ENCODE measurements at regions not wholly inside any gene's neighbourhood (a gene's known extent, or its start where the extent isn't known, plus 50 kb on each side); places are given as distances from the start of the nearest gene placed in this dataset.

- H3K9me3 ChIP-seq (ENCODE audit: insufficient read depth in 2 of 2, low read depth in 1 of 2, low read length in 1 of 2): no peaks in the 10 kb centered on the region
- H3K14ac ChIP-seq (ENCODE audit: insufficient read length): no peak overlapping the region
- CTCF ChIA-PET (ENCODE audit: partially characterized antibody): no interaction called here
- no peak for TF ChIP-seq POU5F1 (IDR thresholded peaks at IDR 0.05; ENCODE audit: low read depth, low read length)
- no peak for TF ChIP-seq YY1 (IDR thresholded peaks at IDR 0.05; ENCODE audit: low read depth, low read length)
- no peak for TF ChIP-seq BCL11A (IDR thresholded peaks at IDR 0.05; ENCODE audit: low read depth in 2 of 2, low read length in 2 of 2)
- no peak for TF ChIP-seq RXRA (IDR thresholded peaks at IDR 0.05; ENCODE audit: insufficient read depth, low read depth, low read length)
- TF ChIP-seq KDM5A (IDR thresholded peaks at IDR 0.05; ENCODE audit: low read length): no peak
- TF ChIP-seq CEBPB (IDR thresholded peaks at IDR 0.05; ENCODE audit: low read depth, low read length): no peak
- TF ChIP-seq SIX5 (IDR thresholded peaks at IDR 0.05; ENCODE audit: low read depth, low read length): no peak
- TF ChIP-seq, protein P1, sequence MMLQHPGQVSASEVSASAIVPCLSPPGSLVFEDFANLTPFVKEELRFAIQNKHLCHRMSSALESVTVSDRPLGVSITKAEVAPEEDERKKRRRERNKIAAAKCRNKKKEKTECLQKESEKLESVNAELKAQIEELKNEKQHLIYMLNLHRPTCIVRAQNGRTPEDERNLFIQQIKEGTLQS (IDR thresholded peaks at IDR 0.05; ENCODE audit: insufficient read depth, low read depth, low read length): no peak
- TF ChIP-seq CHD1 (IDR thresholded peaks at IDR 0.05; ENCODE audit: low read depth, low read length): no peak
- TF ChIP-seq TAF1 (IDR thresholded peaks at IDR 0.05; ENCODE audit: low read depth, low read length): no peak
- TF ChIP-seq HDAC6 (IDR thresholded peaks at IDR 0.05; ENCODE audit: low read depth, low read length): no peak
- TF ChIP-seq KDM1A (IDR thresholded peaks at IDR 0.05; ENCODE audit: borderline replicate concordance, low read length): no peak
- TF ChIP-seq, protein P2, sequence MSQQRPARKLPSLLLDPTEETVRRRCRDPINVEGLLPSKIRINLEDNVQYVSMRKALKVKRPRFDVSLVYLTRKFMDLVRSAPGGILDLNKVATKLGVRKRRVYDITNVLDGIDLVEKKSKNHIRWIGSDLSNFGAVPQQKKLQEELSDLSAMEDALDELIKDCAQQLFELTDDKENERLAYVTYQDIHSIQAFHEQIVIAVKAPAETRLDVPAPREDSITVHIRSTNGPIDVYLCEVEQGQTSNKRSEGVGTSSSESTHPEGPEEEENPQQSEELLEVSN (IDR thresholded peaks at IDR 0.05): no peak
- no peak for TF ChIP-seq JUND (IDR thresholded peaks at IDR 0.05; ENCODE audit: low read length)
- TF ChIP-seq MAX (IDR thresholded peaks at IDR 0.05): no peak
Observed at GRCh38 chr18:39959839-39960238, 1995.2 kb upstream of the PIK3C3 start.

More at GRCh38 chr18:39959839-39960238, 1995.2 kb upstream of the PIK3C3 start:
- Histone ChIP-seq H2BK5ac (ENCODE audit: low read depth, low read length) (no peak overlapping the region), H2AFZ (ENCODE audit: low read length) (no peak overlapping the region), H3K79me1 (ENCODE audit: low read depth, low read length) (no peaks in the 10 kb centered on the region), H3K23me2 (ENCODE audit: low read depth, low read length) (no peaks in the 10 kb centered on the region; the same call in 1 of the 2 replicates), H3K18ac (ENCODE audit: extremely low read depth, low read length) (no peak overlapping the region), H4K8ac (ENCODE audit: extremely low read depth, insufficient read depth, low read length) (no peak overlapping the region), H3K4me3 (ENCODE audit: extremely low read depth in 1 of 4, insufficient read depth in 2 of 4, low read depth in 3 of 4, low read length in 4 of 4) (no peak overlapping the region), H2BK12ac (ENCODE audit: low read depth, low read length) (no peak overlapping the region), H2BK20ac (ENCODE audit: low read length) (no peak overlapping the region), H3K27me3 (replicated peaks in 1 of 4; ENCODE audit: control insufficient read depth in 3 of 4, extremely low read depth in 1 of 4, insufficient read depth in 3 of 4, low read length in 3 of 4) (no peaks in the 10 kb centered on the region), H3K4me2 (ENCODE audit: insufficient read depth in 1 of 2, low read depth in 2 of 2, low read length in 2 of 2) (no peak overlapping the region), H2BK15ac (ENCODE audit: low read length) (no peak overlapping the region), H4K91ac (replicated peaks; ENCODE audit: insufficient read length, low read length) (no peak overlapping the region), H3K27ac (ENCODE audit: low read depth, low read length) (no peak overlapping the region), H3K23ac (ENCODE audit: insufficient read length) (no peak overlapping the region), H3K56ac (replicated peaks; ENCODE audit: insufficient read length, low read depth, low read length) (no peak overlapping the region), H4K5ac (ENCODE audit: insufficient read length, low read depth, low read length) (no peak overlapping the region), H3K4me1 (replicated peaks in 1 of 4; ENCODE audit: control insufficient read depth in 3 of 4, insufficient read depth in 4 of 4, low read length in 3 of 4) (no peaks in the 10 kb centered on the region; a peak in 1 of 7 replicates), H3K79me2 (ENCODE audit: control insufficient read depth in 1 of 2, insufficient read depth in 2 of 2, low read length in 2 of 2) (no peaks in the 10 kb centered on the region), H3K36me3 (ENCODE audit: control insufficient read depth in 2 of 4, insufficient read depth in 4 of 4, low read length in 3 of 4) (no peaks in the 10 kb centered on the region), H4K20me1 (replicated peaks in 1 of 2; ENCODE audit: control insufficient read depth in 1 of 2, insufficient read depth in 2 of 2, low read length in 2 of 2) (no peaks in the 10 kb centered on the region), H3K9ac (replicated peaks in 1 of 4; ENCODE audit: extremely low read depth in 1 of 4, low read depth in 3 of 4, low read length in 3 of 4) (no peak overlapping the region), H2BK120ac (replicated peaks; ENCODE audit: low read depth, low read length) (no peak overlapping the region), H3K4ac (replicated peaks; ENCODE audit: insufficient read length, low read depth, low read length) (no peak overlapping the region), H2AK5ac (ENCODE audit: low read depth, low read length) (no peak overlapping the region)
- POLR2A ChIA-PET (ENCODE audit: partially characterized antibody): no interaction called here
- no peak for DNase-seq (ENCODE audit: low read depth in 1 of 2, low spot score in 2 of 2)
- no peak for FAIRE-seq
- WGBS, 2 experiments (ENCODE audit: extremely low coverage in 1 of 2, insufficient coverage in 1 of 2, insufficient read length in 1 of 2, insufficient replicate concordance in 2 of 2, low coverage in 1 of 2, low lambda C conversion rate in 2 of 2, missing lambda C conversion rate in 1 of 2): 92% methylated on average over 2 of the region's 2 CpGs; no CpG with 5 or more reads in 1 of the 2 experiments

Data from H1 (cell line).